Astrocyte (in vitro differentiated cells and primary cell): ENCODE measurements at regions not wholly inside any gene's neighbourhood (a gene's known extent, or its start where the extent isn't known, plus 50 kb on each side); places are given as distances from the start of the nearest gene placed in this dataset.

Experiments
- DNase-seq: peaks from one replicate; pipeline ENCODE4 v3.0.0-alpha.2; 2010; ENCODE audit warnings: low read depth
- FAIRE-seq: peaks from 2 replicates; lab custom pipeline; 2011; peaks lifted over from hg19 to GRCh38; lab: Jason Lieb, UNC
- H2AFZ ChIP-seq: 2 replicates; pipeline ENCODE4 v1.6.0; 2012; ENCODE audit warnings: low read depth, low read length, inconsistent platforms
- H3K27ac ChIP-seq: 2 replicates; pipeline ENCODE4 v1.5.1; 2011; ENCODE audit warnings: low read depth, low read length, inconsistent platforms
- H3K27me3 ChIP-seq: 2 replicates; pipeline ENCODE4 v1.6.0; 2011; ENCODE audit warnings: low read length, inconsistent platforms; ENCODE audit not compliant: insufficient read depth
- H3K36me3 ChIP-seq: 2 replicates; pipeline ENCODE4 v1.5.1; 2011; ENCODE audit warnings: low read length, inconsistent platforms; ENCODE audit not compliant: insufficient read depth
- H3K4me1 ChIP-seq: 2 replicates; pipeline ENCODE4 v1.5.1; 2011; ENCODE audit warnings: low read length, inconsistent platforms; ENCODE audit not compliant: insufficient read depth
- H3K4me2 ChIP-seq: 2 replicates; pipeline ENCODE4 v1.6.0; 2012; ENCODE audit warnings: low read length, inconsistent platforms
- H3K4me3 ChIP-seq: 2 replicates; pipeline ENCODE4 v1.5.1; 2011; ENCODE audit warnings: low read depth, mild to moderate bottlenecking, low read length, inconsistent platforms; ENCODE audit not compliant: insufficient read depth
- H3K79me2 ChIP-seq: 2 replicates; pipeline ENCODE4 v1.6.0; 2012; ENCODE audit warnings: mild to moderate bottlenecking, low read length, inconsistent platforms; ENCODE audit not compliant: insufficient read depth
- H3K9ac ChIP-seq: 2 replicates; pipeline ENCODE4 v1.6.0; 2012; ENCODE audit warnings: mild to moderate bottlenecking, low read length, inconsistent platforms
- H3K9me3 ChIP-seq: 2 replicates; pipeline ENCODE4 v1.5.1; 2012; ENCODE audit warnings: low read depth, mild to moderate bottlenecking, low read length, inconsistent platforms; ENCODE audit not compliant: insufficient read depth
- H4K20me1 ChIP-seq: 2 replicates; pipeline ENCODE4 v1.6.0; 2012; ENCODE audit warnings: low read length, inconsistent platforms; ENCODE audit not compliant: insufficient read depth
- H3K27ac Mint-ChIP-seq: one replicate; pipeline ENCODE4 v1.8.0; 2021; ENCODE audit warnings: mild to moderate bottlenecking, mixed read lengths; ENCODE audit not compliant: unreplicated experiment
- H3K27me3 Mint-ChIP-seq: one replicate; pipeline ENCODE4 v1.8.0; 2021; ENCODE audit warnings: low read depth, mixed read lengths; ENCODE audit not compliant: unreplicated experiment
- H3K36me3 Mint-ChIP-seq: one replicate; pipeline ENCODE4 v1.8.0; 2021; ENCODE audit warnings: low read depth, mixed read lengths; ENCODE audit not compliant: unreplicated experiment
- H3K4me1 Mint-ChIP-seq: one replicate; pipeline ENCODE4 v1.8.0; 2021; ENCODE audit warnings: low read depth, mixed read lengths; ENCODE audit not compliant: unreplicated experiment
- H3K4me3 Mint-ChIP-seq: one replicate; pipeline ENCODE4 v1.8.0; 2021; ENCODE audit warnings: mild to moderate bottlenecking, moderate library complexity, mixed read lengths; ENCODE audit not compliant: unreplicated experiment
- H3K9me3 Mint-ChIP-seq: one replicate; pipeline ENCODE4 v1.8.0; 2021; ENCODE audit warnings: mild to moderate bottlenecking, mixed read lengths; ENCODE audit not compliant: unreplicated experiment
- EZH2 ChIP-seq: IDR thresholded peaks from 2 replicates; pipeline ENCODE4 v1.6.1; 2012; ENCODE audit warnings: mild to moderate bottlenecking, low read length, inconsistent platforms; ENCODE audit not compliant: insufficient read depth
- TF ChIP-seq, protein P1 (sequence below): IDR thresholded peaks from 2 replicates; pipeline ENCODE4 v1.5.1; 2011; ENCODE audit warnings: low read depth, mild to moderate bottlenecking, inconsistent platforms, low read length, moderate library complexity; ENCODE audit not compliant: insufficient read depth

DNA sequence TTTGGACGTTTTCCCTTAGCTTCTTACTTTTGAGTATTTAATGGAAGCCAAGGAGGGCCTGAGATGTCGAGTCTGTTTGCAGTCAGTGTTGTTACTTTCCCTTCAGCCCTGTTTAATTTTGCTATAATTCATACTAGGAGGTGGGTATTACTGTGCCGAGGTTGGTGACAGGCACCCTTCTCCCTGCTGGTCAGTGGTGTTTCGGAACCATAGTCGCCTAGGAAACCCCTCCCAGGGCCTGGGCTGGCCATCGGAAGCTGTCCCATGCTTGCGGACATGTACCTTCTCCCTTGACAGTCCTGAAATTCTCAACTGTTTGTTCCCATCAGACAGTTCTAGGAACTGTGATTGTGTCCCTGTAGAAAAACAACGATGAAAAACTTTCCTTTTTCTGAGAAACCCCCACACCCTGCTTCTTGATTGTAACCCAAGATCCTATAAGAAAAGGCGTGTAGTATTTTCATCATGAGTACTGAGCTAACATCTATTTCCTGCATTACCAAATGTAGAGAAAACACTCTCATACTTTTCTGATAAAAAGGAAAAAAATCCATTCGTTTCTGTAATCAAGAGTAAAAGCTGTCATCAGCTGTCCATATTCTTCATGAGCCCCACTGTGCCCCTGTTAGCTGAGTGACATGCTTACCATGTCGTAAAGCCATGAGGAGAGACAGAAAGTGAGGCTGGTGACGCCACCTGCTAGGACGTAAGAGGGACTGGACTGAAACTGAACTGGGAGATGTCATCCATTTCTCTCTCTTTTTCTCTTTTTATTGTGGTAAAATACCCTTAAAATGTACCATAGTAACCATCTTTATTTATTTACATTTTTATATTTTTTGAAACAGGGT is 424.7 kb upstream of the AMELY start:
- FAIRE-seq (no peak), DNase-seq (no peak)
- Mint-ChIP-seq H3K27ac (no peak overlapping the region), H3K36me3 (no peaks in the 10 kb centered on the region), H3K4me3 (no peak overlapping the region), H3K9me3 (no peaks in the 10 kb centered on the region), H3K27me3 (no peaks in the 10 kb centered on the region), H3K4me1 (no peaks in the 10 kb centered on the region)
- Histone ChIP-seq H2AFZ (no peak overlapping the region), H3K27me3 (no peaks in the 10 kb centered on the region), H3K36me3 (peaks cover 2% of the 10 kb centered on the region), H3K9ac (no peak overlapping the region), H3K4me2 (no peak overlapping the region), H3K27ac (no peak overlapping the region), H3K4me3 (no peak overlapping the region), H3K4me1 (no peaks in the 10 kb centered on the region), H3K9me3 (no peaks in the 10 kb centered on the region), H3K79me2 (no peaks in the 10 kb centered on the region), H4K20me1 (peaks cover 4% of the 10 kb centered on the region)
- TF ChIP-seq, protein P1, sequence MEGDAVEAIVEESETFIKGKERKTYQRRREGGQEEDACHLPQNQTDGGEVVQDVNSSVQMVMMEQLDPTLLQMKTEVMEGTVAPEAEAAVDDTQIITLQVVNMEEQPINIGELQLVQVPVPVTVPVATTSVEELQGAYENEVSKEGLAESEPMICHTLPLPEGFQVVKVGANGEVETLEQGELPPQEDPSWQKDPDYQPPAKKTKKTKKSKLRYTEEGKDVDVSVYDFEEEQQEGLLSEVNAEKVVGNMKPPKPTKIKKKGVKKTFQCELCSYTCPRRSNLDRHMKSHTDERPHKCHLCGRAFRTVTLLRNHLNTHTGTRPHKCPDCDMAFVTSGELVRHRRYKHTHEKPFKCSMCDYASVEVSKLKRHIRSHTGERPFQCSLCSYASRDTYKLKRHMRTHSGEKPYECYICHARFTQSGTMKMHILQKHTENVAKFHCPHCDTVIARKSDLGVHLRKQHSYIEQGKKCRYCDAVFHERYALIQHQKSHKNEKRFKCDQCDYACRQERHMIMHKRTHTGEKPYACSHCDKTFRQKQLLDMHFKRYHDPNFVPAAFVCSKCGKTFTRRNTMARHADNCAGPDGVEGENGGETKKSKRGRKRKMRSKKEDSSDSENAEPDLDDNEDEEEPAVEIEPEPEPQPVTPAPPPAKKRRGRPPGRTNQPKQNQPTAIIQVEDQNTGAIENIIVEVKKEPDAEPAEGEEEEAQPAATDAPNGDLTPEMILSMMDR, result no peak
- no peak for TF ChIP-seq EZH2

DNA sequence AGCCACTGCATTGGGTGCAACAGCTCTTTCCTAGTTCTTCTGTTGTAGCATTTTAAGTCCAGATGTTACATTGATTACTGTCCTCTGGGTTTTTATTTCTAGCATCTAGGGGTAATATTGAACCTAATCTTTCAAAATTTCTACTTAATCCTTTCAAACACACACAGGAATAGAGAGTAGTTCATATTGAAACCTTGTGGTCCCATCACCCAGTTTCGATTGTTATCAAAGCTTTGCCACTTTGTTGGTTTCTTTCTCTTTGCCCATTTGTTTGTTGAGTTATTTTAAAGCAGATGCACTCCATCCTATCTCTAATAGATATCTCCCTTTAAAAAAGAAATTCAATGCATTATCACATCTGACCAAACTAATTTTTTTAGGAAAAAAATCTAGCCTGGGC is 422.9 kb upstream of the AMELY start:
- Histone ChIP-seq H3K4me3 (no peak overlapping the region), H4K20me1 (peaks cover 4% of the 10 kb centered on the region), H3K27me3 (no peaks in the 10 kb centered on the region), H3K79me2 (no peaks in the 10 kb centered on the region), H3K36me3 (peaks cover 2% of the 10 kb centered on the region), H3K9me3 (no peaks in the 10 kb centered on the region), H2AFZ (no peak overlapping the region), H3K27ac (no peak overlapping the region), H3K4me1 (no peaks in the 10 kb centered on the region), H3K4me2 (no peak overlapping the region), H3K9ac (no peak overlapping the region)
- H3K4me3 Mint-ChIP-seq, result no peak overlapping the region
- no peak overlapping the region for H3K27ac Mint-ChIP-seq
- no peaks in the 10 kb centered on the region for H3K4me1 Mint-ChIP-seq
- TF ChIP-seq EZH2, result no peak
- TF ChIP-seq, protein P1, result no peak
- no peaks in the 10 kb centered on the region for H3K9me3 Mint-ChIP-seq
- H3K36me3 Mint-ChIP-seq, result no peaks in the 10 kb centered on the region
- DNase-seq, result no peak
- H3K27me3 Mint-ChIP-seq, result no peaks in the 10 kb centered on the region
- FAIRE-seq, result no peak
